NCI-H69 (cell line): ENCODE measurements at regions not wholly inside any gene's neighbourhood (a gene's known extent, or its start where the extent isn't known, plus 50 kb on each side); places are given as distances from the start of the nearest gene placed in this dataset.
A peak's percentile ranks its signal among the peaks of the same experiment; 100 is the strongest.
"Not testable (repeated sequence)": the region's sequence is repeated elsewhere in the genome, so short reads cannot be mapped to it uniquely, and the experiment has no call there.

Experiments used
- DNase-seq: peaks from one replicate; lab custom pipeline; 2025; lab: John Stamatoyannopoulos, UW

DNA sequence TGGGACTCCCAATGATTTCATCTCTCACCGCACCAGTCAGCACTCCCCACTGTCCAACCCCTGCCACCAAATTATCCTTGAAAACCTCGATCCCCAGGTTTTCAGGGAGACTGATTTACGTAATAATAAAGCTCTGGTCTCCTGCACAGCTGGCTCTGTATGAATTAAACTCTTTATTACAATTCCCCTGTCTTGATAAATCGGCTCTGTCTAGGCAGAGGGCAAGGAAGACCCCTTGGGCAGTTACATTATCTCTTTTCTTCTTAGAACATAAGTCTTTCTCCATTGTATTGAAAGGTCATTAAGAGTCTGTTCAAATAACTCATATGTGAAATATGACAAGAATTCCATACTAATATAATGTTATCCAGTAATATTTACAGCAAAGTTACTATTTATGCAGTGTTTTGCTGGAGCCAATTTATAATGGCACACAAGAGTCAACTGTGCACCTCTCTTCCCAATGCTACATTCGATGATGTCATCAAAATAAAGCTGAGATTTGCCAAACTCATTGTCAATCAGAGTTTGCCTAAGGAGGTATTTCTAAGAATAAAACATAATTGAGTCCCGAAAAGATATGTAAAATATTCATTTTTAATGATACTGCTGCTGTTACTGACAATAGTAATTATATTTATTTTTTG, 1297.2 kb upstream of the LRRTM3 start:
- no peak for DNase-seq

DNA sequence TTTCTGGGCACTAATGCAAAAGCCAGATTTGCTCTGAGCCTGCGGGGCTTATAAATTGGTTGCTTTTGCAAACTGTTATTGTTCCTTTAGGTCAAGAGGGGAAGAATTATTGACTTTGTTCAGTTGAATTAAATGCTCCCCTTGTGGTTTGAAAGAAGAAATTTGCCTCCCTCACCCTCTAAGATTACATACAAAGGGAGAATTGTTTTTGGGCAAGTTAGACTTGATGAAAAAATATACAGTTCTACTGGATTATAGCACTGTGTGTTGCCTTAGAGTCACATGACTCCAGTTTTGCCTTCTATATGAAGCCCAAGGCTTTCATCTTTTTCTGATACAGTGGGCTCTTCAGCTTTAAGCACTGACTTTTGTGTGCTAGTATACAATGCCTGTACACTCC, 1265.8 kb upstream of the LRRTM3 start:
- peak; percentile 86 for DNase-seq

DNA sequence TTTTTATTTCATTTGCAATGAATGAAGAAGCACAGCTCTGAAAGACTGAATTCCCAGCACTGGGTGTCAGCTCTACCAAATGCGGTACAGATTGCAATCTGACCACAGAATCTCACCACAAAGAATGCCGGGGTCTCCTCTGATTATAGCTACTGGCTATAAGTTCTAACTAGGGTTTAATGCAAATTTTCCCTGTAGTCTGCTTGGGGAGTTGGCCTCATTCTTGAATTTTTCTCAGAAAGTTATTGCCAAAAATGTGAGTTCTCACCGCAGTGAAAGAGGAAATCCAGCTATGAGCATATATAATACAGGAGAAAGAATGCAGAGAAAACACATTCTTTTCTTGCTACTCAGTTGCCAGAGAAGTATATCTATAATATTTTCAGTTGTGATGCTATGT, 1255.7 kb upstream of the LRRTM3 start:
- DNase-seq, result no peak

DNA sequence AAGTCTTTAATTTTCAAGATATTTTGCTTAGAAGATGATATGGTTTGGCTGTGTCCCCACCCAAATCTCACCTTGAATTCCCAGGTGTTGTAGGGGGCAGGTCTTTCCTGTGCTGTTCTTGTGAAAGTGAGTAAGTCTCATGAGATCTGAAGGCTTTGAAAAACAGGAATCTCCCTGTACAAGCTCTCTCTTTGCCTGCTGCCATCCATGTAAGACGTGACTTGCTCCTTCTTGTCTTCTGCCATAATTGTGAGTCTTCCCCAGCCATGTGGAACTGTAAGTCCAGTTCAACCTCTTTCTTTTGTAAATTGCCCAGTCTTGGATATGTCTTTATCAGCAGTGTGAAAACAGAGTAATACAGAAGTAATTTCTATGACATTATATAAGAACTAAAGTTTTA, 1255.2 kb upstream of the LRRTM3 start:
- not testable (repeated sequence) for DNase-seq

DNA sequence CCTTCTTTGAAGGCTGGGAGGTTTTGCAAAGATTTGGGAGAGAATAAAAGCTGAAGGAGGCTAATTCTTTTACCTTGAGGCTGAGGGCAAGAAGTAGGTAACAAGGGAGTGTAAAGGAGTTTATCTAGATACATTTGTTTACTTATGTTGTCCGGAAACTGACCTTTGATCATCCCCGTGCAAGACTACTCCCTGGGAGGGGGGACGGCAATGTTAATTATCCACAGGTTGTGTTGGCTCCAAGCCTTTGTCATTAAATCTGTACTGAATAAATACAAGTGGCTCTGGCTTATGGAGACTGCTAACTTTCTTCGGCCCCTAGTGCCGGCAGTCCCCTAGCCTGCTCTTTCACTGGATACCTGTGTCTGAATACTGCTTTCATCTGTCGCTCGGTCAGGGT, 1250.6 kb upstream of the LRRTM3 start:
- no peak for DNase-seq

DNA sequence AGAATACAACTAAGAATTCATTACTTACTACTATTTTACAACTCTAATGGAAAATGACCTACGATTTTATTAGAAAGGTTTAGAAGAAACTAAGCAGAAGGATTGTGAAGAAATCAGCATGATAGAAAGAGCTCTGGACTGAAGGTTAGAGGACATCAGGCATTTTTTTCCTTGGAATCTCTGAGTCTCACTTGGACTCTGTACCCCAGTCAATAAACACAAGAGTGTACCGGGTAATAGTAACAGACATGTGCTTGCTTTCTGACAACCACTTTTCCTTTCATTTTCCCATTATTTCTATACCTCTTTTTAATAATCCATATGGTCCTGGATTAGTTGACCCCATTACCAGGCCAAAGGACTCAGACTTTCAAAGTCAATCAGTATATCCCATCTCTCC, 1240.9 kb upstream of the LRRTM3 start:
- DNase-seq, result no peak

DNA sequence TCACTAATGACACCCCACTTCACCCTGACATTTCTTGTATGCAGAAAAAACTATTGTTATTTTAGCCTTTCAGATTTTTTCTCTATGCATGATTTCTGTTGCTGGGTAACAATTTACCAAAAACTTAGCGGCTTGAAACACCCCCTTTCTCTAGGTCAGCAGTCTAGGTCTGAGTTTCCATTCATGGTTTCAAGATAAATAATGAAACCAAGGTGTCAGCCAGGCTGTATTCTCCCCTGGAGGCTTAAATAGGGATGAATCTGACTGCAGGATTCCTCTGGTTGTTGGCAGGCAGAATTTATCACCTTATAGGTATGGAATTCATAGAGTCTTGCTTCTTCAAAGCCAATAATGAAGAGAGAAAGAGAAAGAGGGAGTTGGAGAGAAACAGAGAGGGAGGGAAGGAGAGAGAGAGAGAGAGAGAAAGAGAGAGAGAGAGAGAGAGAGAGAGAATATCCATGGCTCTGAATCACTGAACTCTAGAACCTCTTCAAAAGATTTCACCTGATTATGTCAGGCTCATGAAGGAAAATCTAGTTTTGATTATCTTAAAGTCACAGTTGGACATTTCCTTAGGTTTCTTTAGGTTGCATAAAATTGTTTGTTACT, 1224.6 kb upstream of the LRRTM3 start:
- DNase-seq, result no peak

DNA sequence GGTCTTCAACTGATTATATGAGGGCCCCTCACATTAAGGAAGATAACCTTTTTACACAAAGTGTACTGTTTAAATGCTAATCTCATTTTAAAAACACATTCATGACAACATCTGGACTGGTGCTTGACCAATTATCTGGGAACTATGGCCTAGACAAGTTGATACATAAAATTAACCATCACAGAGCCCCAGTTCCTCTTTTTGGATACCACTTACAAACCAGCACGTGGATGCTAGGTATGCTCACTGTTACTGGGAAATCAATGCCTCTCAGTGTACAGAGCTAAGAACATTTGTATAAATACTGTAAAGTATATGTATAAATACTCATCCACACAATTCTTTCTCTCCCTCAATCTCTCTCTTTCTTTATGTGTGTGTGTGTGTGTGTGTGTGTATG, 1217.8 kb upstream of the LRRTM3 start:
- no peak for DNase-seq

DNA sequence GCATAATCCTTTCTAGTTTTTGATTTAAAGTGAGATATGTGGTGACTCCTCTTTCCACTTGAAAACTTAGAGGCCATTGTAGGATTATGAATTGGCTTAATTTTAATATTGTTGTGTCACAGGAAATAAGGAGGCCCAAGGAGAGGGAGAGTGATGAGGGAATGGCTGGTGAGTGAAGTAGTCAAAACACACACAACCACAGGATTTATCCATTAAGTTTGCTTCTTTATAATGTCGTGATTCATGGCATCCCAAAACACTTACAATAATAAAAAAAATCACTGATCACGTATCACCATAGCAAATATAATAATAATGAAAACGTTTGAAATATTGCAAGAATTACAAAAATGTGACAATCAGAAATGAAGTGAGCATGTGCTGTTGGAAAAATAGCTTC, 1215.5 kb upstream of the LRRTM3 start:
- no peak for DNase-seq

DNA sequence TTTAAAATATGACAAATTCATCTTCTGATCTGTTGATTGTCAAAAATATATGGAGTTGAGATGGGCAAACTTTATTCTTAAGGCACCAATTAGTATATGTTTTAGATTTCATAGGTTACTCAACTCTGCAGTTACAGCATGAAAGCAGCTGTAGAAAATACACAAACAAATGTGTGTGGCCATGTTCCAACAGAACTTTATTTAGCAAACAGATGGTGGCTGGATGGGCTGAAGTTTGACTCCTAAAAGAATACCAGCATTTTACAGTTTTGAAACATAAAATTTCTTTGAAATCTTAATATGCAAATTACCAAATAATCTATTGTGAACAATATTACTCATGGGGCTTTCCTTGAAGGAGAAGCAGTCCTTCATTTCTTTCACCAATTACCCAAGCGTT, 1206.0 kb upstream of the LRRTM3 start:
- DNase-seq, result no peak

DNA sequence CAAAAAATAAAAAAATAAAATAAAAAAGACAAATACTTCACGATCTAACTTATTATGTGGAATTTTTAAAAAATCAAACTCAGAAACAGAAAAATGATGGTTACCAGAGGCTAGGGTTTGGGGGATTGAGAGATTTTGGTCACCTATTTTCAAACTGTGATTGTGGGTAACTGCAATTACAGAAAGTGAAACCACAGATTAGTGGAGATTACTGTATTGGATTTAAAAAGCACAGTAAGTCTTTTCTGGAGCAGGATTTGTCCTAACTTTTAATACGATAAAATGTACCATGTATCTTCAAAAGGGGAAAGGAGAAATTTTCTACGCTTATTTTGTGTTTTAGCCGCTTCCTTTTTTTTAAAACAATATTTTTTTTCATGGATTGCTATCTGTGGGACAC, 1204.9 kb upstream of the LRRTM3 start:
- DNase-seq, result no peak

DNA sequence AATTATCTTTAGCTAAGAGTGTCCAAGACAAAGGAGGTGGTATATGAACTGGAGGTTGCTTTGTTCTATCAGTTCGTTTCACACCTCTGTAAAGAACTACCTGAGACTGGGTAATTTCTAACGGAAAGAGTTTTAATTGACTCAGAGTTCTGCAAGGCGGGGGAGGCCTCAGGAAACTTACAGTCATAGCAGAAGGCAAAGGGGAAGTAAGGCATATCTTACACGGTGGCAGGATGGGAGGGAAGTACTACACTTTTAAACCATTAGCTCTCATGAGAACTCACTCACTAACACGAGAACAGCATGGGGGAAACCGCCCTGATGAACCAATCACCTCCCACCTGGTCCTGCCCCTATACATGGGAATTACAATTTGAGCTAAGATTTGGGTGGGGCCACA, 1202.3 kb upstream of the LRRTM3 start:
- DNase-seq, result no peak

DNA sequence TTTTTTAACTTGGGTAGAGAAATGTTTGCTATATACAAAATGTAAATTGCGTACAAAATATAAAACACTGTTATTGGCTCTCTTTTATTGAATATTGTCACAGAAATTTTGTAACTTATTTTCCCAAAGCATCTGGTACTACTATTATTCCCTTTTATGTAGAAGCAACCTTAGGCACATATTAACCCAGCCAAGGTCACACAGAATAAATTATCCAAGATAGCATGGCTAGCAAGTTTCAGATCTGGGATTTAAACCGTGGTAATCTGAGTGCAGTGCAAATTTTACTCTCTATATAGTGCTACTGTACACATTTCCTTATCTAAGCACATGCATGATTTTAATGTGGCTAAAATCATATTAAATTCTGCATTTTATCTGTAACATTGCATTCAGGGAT, 1190.5 kb upstream of the LRRTM3 start:
- DNase-seq, result no peak

DNA sequence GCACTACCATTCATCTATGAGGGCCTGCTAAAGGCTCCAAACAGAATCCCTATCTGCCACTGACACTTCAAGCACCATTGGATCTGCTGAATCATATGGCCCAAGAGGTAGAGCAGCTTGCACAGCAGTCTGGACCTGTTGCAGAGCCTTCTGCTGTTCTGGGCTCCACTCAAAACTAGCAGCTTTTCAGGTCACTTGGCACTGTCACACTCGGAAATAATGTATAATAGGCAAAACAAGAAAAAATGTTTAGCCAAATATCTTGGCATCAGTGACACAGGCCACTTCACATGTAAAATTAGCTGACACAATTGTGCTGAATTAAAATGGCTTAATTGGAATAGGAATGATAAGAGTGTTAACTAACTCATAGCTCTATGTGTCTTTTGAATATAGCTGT, 1182.9 kb upstream of the LRRTM3 start:
- no peak for DNase-seq

DNA sequence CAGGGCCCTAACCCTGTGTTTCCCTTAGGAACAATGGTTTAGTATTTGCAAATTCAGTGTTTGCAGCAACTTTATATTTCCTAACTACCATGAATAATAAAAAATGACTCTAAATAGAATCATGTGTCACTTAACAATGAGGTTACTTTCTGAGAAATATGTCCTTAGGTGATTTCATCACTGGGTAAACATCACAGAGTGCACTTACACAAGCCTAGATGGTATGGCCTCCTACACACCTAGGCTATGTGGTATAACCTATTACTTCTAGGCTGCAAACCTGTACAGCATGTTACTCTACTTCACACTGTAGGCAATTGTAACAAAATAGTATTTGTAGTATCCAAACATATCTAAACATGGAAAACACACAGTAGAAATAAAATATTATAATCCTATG, 1174.6 kb upstream of the LRRTM3 start:
- peak; percentile 6 for DNase-seq

DNA sequence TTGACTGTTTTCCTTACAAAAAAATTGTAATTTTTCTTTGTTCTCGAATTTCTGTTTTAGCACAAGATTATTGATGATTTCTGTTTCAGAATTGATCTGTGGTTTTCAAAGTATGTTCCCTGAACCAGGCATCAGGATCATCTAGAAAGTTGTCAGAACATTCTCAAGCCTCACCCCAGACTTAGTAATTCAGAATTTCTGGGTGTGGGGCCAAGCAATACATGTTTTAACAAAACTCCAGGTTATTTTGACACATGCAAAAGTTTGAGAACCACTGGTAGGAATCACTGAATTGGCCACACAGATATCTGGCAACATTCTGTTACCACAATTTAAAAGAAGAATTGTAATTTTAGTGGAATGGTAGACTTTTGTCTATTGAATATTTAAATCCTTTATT, 1173.9 kb upstream of the LRRTM3 start:
- no peak for DNase-seq

DNA sequence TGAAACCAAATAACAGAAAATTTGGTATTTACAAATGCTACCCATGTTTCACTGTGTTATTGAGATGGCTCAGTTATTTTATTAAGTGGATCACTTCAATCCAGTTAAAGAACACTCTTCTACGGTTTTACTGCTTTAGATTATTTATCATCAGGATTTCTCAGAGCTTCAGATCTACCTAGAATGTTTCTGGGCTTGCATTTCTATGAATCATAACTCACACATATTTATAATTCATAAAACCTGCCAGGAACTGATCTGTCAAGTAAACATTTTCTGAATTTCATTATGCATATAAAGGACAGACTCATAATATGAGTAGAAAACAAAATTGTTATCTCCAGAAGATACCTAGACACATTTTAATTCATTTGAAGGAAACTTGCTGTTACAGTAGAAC, 1172.3 kb upstream of the LRRTM3 start:
- DNase-seq, result no peak

DNA sequence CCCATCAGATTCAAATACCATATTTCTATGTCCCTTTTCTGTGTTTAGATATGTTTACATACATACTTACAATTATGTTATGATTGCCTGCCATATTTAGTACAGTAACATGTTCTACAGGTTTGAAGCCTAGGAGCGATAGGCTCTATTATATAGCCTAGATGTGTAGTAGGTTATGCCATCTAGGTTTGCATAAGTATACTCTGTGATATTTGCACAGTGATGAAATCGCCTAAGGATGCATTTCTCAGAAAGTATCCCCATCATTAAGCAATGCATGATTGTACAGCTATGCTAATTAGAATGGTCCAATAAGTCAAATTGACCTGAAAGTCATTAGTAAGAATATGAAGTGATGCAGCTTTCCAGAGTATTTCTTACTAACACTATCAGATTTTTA, 1171.7 kb upstream of the LRRTM3 start:
- no peak for DNase-seq

DNA sequence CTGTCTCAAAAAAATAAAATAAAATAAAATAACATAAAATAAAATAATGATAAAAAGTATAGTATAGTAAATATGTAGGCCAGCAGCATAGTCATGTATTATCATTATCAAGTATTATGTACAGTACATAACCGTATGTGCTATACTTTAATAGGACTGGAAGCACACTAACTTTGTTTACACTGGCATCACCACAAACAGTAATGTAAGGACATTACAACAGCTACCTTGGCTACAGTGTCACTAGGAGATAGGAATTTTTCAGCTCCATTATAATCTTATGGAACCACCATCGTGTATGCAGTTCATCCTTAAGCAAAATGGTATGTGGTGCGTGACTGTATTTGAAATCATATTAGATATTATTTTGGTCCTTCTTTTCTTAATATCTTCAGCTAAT, 1163.5 kb upstream of the LRRTM3 start:
- no peak for DNase-seq

DNA sequence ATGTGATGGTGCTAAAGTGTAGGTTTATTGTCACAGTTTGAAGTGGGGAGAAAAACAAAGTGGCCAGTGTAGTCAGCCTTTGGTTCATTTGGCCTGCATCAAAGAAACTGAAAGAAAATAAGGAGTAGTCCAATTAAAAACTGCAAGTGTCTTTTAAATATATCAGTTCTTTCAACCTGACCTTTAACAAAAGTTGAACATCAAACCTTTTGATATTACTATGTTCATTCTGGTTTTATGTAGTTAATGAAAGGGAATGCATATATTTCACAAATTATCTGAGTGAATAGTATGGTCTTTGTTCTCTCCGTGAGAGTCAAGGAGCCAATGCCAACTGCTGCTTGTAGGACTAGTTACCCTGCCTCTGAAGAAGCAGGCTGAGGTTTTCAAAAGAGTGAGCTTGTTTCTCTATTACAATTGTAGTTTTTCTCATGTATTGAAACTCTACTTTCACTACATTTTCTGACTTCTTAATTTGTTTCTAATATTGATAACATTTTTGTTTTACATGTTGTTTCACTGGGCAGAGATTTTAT, 1160.8 kb upstream of the LRRTM3 start:
- DNase-seq, result no peak

DNA sequence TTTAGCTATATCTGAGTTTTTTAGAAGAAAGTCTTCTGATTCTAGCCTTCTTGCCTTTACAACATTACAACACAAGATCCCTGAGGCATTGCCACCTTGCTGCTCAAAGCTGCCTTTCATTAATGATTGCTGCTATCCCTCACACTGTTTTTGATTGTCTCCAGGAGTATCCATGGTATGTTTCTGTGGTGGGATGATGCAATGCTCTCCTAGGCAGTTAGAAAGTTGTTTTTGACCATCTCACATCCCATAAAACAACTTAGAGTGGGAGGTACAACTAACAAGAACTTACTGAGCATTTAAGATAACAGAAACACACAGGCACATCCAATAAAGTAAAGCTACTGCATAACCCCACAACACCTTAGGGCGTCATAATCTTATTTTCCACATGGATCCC, 1156.0 kb upstream of the LRRTM3 start:
- DNase-seq, result no peak

DNA sequence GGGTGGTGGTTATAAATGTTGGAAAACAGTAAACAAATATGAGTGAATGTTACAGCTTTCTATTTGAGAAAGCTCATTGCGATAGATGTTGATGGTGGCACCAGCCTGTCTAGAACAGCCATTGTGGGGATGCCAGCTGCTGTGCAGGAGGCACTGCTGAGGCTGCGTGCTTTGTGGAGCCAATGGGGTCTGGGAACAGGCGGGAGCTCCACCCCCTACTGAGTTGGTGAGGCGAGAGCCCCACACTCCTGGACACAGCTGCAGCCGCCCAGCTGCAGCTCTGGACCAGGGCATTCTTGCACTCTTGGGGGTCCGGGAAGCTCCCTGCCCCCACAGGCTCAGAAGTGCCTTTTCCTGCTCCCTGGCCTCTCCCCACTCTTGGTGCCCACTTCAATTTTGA, 1147.1 kb upstream of the LRRTM3 start:
- DNase-seq, result no peak

DNA sequence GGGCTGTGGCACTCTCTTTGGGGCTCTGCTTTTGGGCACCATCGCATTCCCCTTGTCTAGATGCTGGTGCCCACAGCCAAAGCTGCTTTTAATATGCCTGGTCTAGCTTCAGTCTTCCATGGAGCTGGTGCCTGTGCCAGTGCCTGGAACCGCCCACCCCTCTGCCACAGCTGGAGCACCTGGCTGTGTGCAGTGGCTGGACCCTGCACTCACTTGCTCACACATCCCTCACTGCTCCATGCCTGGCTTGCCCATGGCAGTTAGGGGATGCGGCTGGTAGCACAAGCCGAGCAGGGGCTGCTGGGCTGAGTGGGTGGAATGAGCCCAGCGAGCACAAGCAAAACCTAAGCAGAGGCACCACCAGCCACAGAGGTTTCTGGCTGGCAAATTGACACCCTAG, 1145.9 kb upstream of the LRRTM3 start:
- DNase-seq, result no peak

DNA sequence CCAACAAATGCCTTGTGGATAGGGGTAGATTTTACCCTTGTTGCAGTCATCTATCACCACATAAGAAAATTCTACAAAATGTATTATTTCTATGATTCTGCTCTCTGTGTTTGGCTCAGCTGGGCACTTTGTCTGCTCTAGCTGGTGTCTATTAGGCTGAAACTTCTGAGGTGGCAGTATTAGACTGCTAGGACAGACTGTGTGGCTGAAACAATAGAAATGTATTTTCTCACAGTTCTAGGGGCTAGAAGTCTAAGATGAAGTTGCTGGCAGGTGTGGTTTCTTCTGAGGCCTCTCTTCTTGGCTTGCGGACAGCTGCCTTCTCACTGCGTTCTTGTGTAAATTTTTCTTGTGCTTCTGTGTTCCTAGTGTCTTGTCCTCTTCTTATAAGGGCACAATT, 1139.6 kb upstream of the LRRTM3 start:
- no peak for DNase-seq
